Activated CD4-positive, alpha-beta T cell treated with anti-CD3 and anti-CD28 coated beads, Interleukin-2, amount 50 U/mL, for 1 hour (primary cell): ENCODE measurements at regions not wholly inside any gene's neighbourhood (a gene's known extent, or its start where the extent isn't known, plus 50 kb on each side); places are given as distances from the start of the nearest gene placed in this dataset.

Source experiments
- DNase-seq: peaks from one replicate; pipeline ENCODE4 v3.0.0-alpha.2; 2020

- DNase-seq = no peak
Measured at GRCh38 chr1:218584418-218585155, 239.5 kb downstream of the TGFB2 start.

GRCh38 chr1:218585511-218586184 lies 240.5 kb downstream of the TGFB2 start:
- DNase-seq = no peak

- no peak for DNase-seq
Measured at GRCh38 chr1:218587900-218588299, 242.8 kb downstream of the TGFB2 start.

- no peak for DNase-seq
Measured at GRCh38 chr1:218588540-218589172, 243.5 kb downstream of the TGFB2 start.

GRCh38 chr1:218589487-218589886 lies 244.4 kb downstream of the TGFB2 start:
- DNase-seq = no peak

- no peak for DNase-seq
Measured at GRCh38 chr1:218591966-218592365, 246.8 kb downstream of the TGFB2 start.

- no peak for DNase-seq
Measured at GRCh38 chr1:218592688-218593087, 247.6 kb downstream of the TGFB2 start.

GRCh38 chr1:218600968-218601367 lies 255.8 kb downstream of the TGFB2 start:
- no peak for DNase-seq

- no peak for DNase-seq
Measured at GRCh38 chr1:218604217-218604616, 259.1 kb downstream of the TGFB2 start.

- DNase-seq = no peak
Measured at GRCh38 chr1:218611916-218612585, 266.9 kb downstream of the TGFB2 start.

GRCh38 chr1:218613105-218613504 lies 268.0 kb downstream of the TGFB2 start:
- no peak for DNase-seq

- no peak for DNase-seq
Measured at GRCh38 chr1:218614031-218614430, 268.9 kb downstream of the TGFB2 start.

GRCh38 chr1:218616681-218617080 lies 271.5 kb downstream of the TGFB2 start:
- no peak for DNase-seq

- DNase-seq = no peak
Measured at GRCh38 chr1:218617986-218618385, 272.9 kb downstream of the TGFB2 start.

- no peak for DNase-seq
Measured at GRCh38 chr1:218620956-218621355, 275.8 kb downstream of the TGFB2 start.

GRCh38 chr1:218624052-218624451 lies 278.9 kb downstream of the TGFB2 start:
- DNase-seq = no peak

- DNase-seq = no peak
Measured at GRCh38 chr1:218625393-218625792, 280.3 kb downstream of the TGFB2 start.

GRCh38 chr1:218633238-218633988 lies 288.3 kb downstream of the TGFB2 start:
- no peak for DNase-seq

GRCh38 chr1:218634212-218634611 lies 289.1 kb downstream of the TGFB2 start:
- no peak for DNase-seq

GRCh38 chr1:218636548-218636947 lies 291.4 kb downstream of the TGFB2 start:
- no peak for DNase-seq

- no peak for DNase-seq
Measured at GRCh38 chr1:218640173-218640572, 295.0 kb downstream of the TGFB2 start.

- DNase-seq = no peak
Measured at GRCh38 chr1:218642033-218642948, 297.2 kb downstream of the TGFB2 start.
